Activated naive CD4-positive, alpha-beta T cell treated with anti-CD3 and anti-CD28 coated beads, Interleukin-2, amount 50 U/mL, for 16 hours (primary cell): ENCODE measurements at regions not wholly inside any gene's neighbourhood (a gene's known extent, or its start where the extent isn't known, plus 50 kb on each side); places are given as distances from the start of the nearest gene placed in this dataset.

Experiments
- DNase-seq: peaks from one replicate; pipeline ENCODE4 v3.0.0-alpha.2; 2020

DNA sequence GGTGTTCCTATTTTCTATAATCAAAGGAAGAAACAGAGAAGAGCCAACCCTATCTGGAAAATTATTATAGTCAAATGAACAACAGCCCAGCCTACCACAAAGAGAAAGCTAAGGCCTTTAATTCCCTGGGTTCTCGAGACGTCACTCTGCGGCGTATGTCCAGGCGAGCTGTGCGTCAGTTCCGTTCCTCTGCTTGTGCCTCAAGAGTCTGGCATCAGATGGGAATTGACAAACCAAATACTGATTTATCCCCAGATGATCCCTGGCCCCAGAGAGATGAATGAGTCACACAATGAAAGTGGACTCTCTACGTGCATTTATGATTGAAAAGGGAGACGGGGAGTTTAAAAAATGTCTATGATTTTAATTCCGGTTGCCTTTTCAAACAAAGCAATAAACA is 151.6 kb upstream of the PDE10A start:
- DNase-seq, result no peak

- no peak for DNase-seq
These were observed 148.5 kb upstream of the PDE10A start for GRCh38 chr6:165811512-165811911.

- no peak for DNase-seq
These were observed 145.0 kb upstream of the PDE10A start for GRCh38 chr6:165808021-165808420.

GRCh38 chr6:165807249-165807960 is 144.4 kb upstream of the PDE10A start:
- DNase-seq, result no peak

GRCh38 chr6:165806126-165806810 is 143.2 kb upstream of the PDE10A start:
- DNase-seq, result no peak

- DNase-seq, result no peak
These were observed 142.6 kb upstream of the PDE10A start for GRCh38 chr6:165805636-165806035.

DNA sequence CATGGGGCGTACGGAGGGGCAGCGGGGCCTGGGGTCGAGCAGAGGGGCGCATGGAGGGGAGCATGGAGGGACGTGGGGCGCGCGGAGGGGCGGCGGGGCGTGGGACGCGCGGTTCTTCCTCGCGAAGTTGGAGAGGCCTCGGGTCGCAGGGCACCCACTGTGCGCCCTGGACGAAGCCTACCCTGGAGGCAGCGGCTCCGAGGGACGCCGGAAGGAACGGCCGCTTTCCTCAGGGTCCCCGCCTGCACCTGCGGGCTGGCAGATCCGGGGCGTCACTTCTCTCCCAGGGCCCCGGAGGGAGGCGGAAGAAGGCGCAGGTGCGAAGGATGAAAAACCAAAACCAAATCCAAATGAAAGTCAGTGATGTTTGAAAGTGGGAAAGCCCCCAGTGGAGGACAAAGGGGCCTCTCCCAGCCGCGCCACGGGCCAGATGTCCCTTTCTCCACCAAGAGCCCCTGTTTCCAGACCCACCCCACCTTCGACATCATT is 142.1 kb upstream of the PDE10A start:
- no peak for DNase-seq

DNA sequence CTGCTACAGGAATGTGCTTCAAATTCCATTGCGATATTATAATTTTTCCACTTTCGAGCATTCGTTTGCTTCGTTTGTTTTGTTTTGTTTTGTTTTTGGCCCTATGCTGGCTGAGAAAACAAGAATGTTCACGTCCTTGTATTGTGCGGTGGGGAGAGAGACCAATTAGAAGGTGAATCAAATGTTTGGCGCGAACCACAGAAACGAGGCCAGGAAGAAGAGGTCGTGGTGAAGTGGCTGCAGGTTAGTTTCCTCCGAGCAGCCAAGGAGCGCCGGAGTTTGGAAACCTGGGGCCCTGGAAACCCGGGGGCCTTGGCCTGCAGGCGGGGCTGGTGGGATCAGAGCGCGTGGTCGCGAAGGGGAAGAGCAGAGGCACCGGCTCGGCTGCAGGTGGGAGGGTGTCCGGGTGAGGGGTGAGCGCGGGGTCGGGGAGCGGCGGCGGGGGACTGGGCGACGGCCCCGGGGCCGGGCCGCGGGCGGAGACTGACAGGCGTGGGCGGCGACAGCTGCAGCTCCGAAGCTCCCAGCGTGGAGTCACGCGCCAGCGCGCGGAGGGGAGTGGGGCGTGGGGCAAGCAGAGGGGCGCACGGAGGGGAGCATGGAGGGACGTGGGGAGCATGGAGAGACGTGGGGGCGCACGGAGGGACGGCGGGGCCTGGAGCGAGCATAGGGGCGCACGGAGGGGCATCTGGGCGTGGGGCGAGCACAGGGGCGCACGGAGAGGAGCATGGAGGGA is 141.5 kb upstream of the PDE10A start:
- no peak for DNase-seq

GRCh38 chr6:165800337-165800736 is 137.3 kb upstream of the PDE10A start:
- no peak for DNase-seq

- no peak for DNase-seq
These were observed 136.5 kb upstream of the PDE10A start for GRCh38 chr6:165799391-165800153.

DNA sequence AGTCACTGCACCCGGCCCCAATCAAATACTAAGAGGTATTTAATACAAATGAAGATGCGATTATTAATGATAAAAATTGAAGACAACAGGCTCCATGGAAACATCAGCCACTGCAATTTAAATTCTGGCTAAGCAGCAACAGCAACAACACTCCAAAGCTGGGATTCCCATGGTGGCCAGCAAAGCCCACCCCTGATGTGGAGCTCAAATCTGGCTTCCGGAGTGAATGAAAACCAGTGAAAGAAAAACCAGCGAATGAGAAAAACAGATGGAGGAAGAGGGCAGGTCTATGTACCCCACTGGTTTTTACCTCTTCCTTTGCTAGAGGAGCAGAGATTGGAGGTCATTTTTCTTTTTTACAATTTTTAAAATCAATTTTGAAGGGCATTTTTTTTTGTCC is 135.9 kb upstream of the PDE10A start:
- no peak for DNase-seq

DNA sequence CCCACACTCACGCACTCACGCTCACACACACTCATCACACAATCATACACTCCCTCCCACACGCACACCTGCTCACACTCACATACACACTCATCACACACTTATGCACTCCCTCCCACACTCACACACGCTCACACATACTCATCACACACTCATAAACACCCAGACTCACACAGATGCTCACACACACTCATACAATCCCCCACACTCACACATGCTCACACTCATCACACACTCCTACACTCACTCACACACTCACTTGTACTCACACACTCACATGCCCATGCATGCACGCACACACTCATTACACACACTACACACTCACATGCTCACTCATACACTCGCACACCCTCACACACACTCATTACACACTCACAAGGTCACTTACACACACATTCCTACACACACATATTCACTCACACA is 131.1 kb upstream of the PDE10A start:
- no peak for DNase-seq

- DNase-seq, result no peak
These were observed 130.3 kb upstream of the PDE10A start for GRCh38 chr6:165793287-165793825.

DNA sequence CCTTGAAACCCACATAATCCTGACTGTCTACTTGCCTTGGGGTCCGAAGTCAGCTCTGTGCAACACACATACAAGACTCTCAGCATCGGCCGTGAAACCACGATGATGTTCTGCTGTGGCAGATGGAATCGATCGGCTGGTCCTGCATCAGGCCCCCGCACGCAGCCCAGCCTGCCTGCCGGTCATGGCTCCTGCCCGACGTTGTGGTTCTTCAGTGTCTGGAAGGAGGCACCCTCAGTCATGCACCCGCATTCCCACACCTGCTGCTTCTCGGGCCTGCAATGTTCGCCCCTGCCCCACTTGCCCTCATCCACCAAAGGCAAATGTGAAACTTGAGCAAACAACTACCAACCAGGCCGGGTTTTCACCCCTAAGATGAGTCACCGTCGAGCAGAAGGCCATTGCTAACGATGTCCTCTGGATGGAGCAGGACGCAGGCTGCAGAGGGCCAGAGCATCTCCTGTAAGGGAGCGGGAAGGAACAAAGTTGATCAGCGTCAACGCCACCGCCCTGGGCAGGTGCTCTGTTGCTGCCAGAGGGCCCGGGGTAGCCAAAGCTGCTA is 128.9 kb upstream of the PDE10A start:
- DNase-seq, result no peak

DNA sequence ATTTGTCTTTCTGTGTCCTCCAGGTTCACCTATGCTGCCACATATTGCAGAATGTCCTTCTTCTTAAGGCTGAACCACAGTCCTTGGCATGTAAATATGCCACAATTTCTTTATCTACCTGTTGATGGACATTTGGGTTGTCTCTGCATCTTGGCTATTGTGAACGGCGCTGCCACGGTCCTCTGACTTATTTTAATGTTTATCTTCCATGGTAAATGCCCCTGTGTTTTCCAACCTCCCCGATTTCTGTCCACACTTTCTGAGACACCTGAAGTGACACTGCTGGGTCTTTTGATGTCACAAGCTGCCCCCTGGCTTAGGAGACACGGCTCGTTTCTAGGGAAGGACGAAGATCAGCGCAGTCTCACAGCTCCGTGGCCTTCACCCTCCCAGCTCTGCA is 128.3 kb upstream of the PDE10A start:
- DNase-seq, result no peak

GRCh38 chr6:165782812-165783211 is 119.8 kb upstream of the PDE10A start:
- DNase-seq, result no peak

DNA sequence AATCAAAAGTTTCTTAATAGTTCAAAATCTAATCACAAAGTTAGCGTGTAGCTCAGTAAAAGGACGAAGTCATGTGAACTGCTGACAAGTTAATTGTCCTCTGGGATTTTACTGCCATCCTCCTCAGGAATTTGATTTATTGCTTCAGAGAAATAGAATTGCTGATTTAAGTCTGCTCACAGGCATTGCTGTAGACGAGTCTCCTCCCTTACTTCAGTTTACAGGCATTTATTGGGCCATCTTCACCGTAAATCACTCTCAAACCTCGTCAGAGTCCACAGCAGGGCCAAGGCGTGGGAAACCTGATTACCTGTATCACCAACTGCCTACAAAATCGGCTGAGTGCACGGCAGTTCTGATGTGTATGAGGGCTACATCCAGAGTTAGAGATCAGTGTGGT is 119.1 kb upstream of the PDE10A start:
- no peak for DNase-seq

- no peak for DNase-seq
These were observed 114.6 kb upstream of the PDE10A start for GRCh38 chr6:165777680-165778079.

GRCh38 chr6:165776691-165777090 is 113.7 kb upstream of the PDE10A start:
- DNase-seq, result no peak

DNA sequence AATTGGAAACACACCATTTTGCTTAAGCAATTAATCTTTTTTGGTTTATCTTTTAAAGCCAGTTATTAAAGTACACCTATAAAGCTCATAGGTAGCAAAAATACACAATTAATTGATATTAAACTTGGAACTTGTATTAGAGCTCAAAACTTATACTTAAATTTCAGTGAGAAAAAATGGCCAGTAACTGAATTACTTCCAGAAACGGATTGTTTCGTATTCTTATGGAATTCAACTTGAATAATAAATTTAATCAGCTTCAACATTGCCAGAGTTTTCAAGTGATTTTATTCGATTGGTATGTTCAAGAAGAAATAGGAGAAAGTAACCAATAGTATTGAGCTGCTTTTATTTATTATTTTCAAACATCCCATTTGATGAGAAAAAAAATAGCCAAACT is 112.7 kb upstream of the PDE10A start:
- no peak for DNase-seq

GRCh38 chr6:165774903-165775601 is 112.0 kb upstream of the PDE10A start:
- DNase-seq, result no peak
